Peyer's patch (tissue), 4 donors: ENCODE measurements at regions not wholly inside any gene's neighbourhood (a gene's known extent, or its start where the extent isn't known, plus 50 kb on each side); places are given as distances from the start of the nearest gene placed in this dataset.

Experiments used
- CTCF ChIP-seq, 6 experiments: fragments of 450-650 bp in 4 of 6; fragments of 200-600 bp in 2 of 6; sonication (generic) in 1 of 6; IDR thresholded peaks; one replicate each; pipeline ENCODE4 v1.5.1; 2017 to 2019; ENCODE audit warnings: antibody characterized with exemption in 6 of 6, mild to moderate bottlenecking in 3 of 6, moderate library complexity in 1 of 6
- POLR2A ChIP-seq, 2 donors: fragments of 450-650 bp; IDR thresholded peaks; one replicate each; pipeline ENCODE4 v1.5.1; 2017; ENCODE audit warnings: antibody characterized with exemption in 2 of 2, mild to moderate bottlenecking in 2 of 2, moderate library complexity in 2 of 2

- TF ChIP-seq CTCF (IDR thresholded peaks at IDR 0.05) (no peak), POLR2A (IDR thresholded peaks at IDR 0.05) (no peak)
These were observed 464.8 kb upstream of the RGS6 start for GRCh38 chr14:71467361-71467811.
